ENCODE measurements at regions not wholly inside any gene's neighbourhood (a gene's known extent, or its start where the extent isn't known, plus 50 kb on each side); places are given as distances from the start of the nearest gene placed in this dataset.
A peak's percentile ranks its signal among the peaks of the same experiment; 100 is the strongest.
"Not testable (repeated sequence)": the region's sequence is repeated elsewhere in the genome, so short reads cannot be mapped to it uniquely, and the experiment has no call there.

DNA sequence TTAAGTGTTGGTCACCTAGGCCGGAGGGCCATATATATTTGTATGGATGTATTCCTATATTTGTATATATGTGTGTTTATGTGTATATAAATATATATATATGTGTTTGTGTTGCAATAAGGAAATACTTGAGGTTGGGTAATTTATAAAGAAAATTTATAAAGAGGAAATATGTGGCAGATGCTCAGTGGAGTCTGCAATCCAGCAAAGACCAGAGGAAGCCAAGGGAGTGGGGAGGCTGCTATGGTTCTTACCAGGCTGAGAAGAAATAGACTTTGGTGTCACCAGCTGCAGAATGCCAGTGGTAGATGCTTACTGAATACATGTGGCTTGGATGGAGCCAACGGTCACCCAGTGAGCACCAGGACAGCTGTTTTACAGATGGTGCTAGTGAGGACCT, 97.4 kb upstream of the ELOVL5 start:
- no peak for DNase-seq (ENCODE audit: low spot score)

DNA sequence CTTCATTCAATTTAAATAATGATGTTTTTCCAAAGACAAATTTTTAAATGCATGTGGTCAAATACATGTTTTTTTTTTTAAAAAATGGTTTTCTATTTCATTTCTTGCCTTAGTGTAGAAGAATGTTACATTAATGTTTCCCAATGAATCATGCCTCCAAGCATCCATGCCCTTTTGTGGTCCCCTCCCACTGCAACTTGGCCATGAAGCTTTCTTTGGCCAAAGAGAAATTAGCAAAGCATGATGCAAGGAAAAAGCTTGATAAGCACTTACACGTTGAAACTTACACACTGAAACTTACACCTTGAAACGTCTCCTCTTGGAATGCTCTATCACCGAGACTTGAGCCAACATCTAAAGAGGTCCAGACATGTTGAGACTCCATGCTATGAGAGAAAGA, 93.0 kb upstream of the ELOVL5 start:
- no peak for DNase-seq (ENCODE audit: low spot score)

GRCh38 chr6:53441035-53441493, 92.3 kb upstream of the ELOVL5 start:
- no peak for DNase-seq (ENCODE audit: low spot score)

DNA sequence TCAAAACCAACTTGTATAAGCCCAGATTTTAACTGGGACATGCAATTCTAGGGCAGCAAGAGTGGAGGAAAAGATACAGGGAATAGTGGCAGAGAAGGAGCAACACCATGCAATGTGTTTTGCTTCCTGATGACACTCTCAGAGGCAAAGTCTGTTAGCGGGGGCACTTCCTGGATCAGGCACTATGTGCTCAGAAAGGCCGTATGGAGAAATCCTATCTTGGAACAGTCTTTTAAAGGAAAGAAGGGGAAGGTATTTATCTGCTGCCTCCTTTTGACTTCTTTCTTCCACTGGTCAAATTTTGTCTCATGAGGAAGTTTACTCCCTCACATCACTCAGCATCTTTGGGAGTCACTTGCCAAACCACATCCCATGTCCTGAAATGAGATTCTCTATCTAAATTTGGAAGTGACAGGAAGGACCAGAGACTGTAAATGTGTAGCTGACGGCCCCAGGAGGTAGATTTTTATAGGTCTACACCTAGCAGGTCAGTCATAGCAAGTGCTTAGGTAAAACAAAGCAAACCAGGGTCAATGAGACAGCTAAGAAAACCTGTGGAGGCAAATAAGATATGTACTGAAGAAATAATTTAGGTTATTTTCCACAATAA, 91.7 kb upstream of the ELOVL5 start:
- DNase-seq (ENCODE audit: low spot score): no peak

DNA sequence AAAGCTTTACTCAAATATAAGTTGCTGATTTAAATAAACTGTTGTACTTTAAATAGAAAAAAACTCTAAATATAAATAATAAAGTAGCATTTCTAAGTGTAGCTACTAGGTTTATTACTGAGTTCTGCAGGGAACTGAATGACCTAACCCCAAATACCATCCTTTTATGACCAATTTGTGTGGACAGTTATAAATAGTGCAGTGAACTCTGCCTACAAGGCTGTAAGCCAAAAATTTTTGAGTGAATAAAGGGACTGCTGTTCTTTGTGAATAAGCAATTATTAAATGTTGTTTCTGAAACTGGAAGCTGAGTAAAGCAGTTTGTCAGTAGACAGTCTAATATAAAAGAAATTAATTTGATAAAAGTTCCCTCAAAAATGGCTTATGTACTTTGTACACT, 90.8 kb upstream of the ELOVL5 start:
- no peak for DNase-seq (ENCODE audit: low spot score)

DNA sequence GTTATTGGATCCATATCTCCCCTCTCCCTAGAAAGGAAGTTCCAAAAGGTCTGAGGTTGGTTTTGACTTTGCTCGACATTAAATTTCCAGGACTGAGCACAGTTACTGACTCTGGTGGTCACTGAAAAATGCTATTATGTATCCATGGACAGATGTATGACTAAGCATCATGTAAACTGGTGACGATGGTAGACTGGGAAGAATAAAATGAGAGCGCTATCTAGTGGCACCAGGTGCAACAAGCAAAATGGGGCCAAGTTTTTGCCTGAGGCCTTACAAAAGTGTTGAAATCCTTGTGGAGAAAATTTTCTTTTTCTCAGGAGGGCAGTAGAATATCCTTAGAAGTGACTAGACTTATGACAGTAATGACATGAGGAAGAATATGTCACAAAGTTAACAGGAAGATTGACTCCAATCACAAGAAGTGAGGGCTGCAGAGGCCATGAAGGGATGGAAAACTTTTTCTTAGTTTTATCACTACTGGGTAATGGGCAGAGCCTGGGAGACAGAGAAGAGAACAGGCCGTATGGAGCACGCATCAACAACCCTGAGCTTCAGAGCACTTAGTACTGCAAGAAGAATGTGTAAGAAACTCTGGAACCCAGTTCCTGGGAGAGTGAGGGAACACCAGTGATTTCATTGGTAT, 88.9 kb upstream of the ELOVL5 start:
- DNase-seq (ENCODE audit: low spot score): peak; percentile 17

GRCh38 chr6:53436526-53437303, 88.0 kb upstream of the ELOVL5 start:
- no peak for DNase-seq (ENCODE audit: low spot score)

- no peak for DNase-seq (ENCODE audit: low spot score)
These were observed 85.2 kb upstream of the ELOVL5 start for GRCh38 chr6:53433951-53434285.

DNA sequence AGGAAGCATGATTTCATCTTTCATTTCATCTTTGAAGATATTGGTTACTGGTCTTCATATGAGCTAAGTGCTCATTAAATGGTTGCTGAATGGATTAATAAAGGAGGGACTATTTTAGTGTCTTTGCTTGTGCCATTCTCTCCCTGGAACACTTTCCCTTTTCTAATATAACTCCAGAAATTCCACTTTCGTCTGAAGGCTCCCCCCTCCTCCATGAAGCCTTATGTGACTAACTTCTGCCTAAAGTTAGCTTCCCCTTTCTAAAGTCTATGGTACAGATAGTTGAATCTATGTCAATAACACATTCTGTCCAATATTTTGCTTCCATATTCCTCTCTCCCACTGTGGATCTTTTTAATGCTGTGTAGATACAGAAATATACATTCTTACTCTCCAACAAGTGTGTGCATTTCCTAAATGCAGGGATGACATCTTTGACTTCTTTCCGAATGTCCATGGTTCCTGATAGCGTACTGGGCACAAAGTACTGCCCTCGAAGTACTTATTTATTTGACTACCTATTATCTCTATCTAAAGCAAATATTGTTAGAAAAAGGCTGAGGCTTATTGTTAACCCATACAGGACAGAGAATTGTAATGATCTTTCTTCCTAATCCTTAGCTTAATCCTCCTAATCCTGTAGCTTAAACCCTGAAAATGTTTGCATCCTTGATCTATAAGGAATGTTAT, 84.7 kb upstream of the ELOVL5 start:
- no peak for DNase-seq (ENCODE audit: low spot score)

DNA sequence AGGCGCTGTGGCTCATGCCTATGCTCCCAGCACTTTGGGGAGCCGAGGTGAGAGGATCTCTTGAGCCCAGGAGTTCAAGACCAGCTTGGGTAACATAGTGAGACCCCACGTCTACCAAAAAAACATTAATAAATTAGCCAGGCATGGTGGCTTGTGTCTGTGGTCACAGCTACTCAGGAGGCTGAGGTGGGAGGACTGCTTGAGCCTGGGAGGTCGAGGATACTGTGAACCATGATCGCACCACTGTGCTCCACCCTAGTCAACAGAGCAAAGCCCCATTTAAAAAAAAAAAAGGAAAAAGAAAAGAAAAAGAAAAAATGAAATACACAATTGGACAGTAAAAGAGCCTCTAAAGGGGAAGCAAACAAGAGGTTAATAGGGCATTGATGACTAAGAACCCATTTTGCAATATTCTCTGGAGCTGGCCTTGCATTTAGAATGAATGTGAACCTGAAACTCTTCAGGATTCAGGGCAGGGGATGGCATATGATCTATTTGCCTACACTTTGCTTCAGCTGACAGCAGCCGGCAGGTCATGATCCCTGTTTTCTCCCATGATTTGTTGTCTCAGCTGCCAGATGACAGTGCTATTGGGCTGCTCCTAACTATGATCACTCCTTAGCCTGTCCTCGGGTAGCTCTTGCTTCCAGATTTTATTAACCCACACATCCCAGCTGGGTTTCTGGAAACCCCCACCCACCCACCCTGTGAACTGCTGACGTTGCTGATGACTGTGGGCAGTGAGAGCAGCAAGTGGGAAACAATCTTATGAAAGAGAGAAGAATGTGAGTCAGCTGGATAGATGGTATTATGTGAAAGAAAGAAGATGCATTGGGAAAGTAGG, 83.8 kb upstream of the ELOVL5 start:
- peak; percentile 30 for DNase-seq (ENCODE audit: low spot score)

GRCh38 chr6:53431704-53432103, 83.0 kb upstream of the ELOVL5 start:
- no peak for DNase-seq (ENCODE audit: low spot score)

DNA sequence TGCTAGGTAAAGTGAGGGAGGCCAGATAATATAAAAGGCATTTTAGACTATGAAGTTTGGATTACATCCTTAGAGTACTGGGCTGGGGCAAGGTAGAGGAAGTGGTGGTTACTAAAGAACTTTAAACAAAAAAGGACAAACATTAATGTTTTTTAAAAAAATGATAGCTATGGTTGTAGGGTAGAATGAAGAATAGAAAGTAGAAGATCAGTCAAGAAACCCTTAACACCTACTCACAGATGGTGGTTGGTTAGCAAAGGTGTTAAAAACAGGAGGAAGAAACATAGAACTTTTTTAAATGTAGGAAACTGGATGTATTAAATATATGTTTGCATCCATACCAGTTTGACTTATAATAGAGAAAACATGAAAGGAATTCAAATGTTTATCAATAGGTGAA, 80.7 kb upstream of the ELOVL5 start:
- DNase-seq (ENCODE audit: low spot score): no peak

- DNase-seq (ENCODE audit: low spot score): no peak
These were observed 80.1 kb upstream of the ELOVL5 start for GRCh38 chr6:53428886-53429285.

GRCh38 chr6:53426667-53427270, 78.0 kb upstream of the ELOVL5 start:
- no peak for DNase-seq (ENCODE audit: low spot score)

- no peak for DNase-seq (ENCODE audit: low spot score)
These were observed 77.4 kb upstream of the ELOVL5 start for GRCh38 chr6:53426117-53426516.

DNA sequence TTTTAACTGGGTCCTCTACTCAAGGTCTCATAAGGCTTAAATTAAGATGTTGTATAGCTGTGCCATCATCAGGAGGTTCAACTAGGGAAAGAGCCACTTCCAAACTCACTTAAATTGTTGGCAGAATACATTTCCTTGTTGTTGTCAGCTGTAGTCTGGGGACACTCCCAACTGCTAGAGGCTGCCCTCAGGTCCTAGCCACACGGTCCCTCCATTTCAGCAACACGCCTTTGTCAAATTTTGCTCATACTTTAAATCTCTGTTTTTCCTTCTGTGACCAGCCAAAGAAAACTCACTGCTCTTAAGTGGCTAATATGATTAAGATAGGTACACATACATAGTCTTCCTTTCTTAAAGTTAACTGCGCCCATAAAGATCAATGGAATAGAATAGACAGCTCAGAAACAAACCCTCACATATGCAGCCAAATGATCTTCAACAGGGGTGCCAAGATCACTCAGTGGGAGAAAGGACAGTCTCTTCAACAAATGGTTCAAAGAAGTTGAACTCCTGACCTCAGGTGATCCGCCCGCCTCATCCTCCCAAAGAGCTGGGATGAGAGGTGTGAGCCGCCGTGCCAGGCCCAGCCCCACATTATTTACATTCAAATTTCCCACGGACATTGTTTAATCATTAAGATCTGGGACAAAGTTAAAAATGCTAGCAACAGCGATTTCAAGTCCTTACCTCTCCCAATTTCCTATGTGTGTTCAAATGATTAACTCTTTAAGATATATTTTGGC, 76.4 kb upstream of the ELOVL5 start:
- no peak for DNase-seq (ENCODE audit: low spot score)

GRCh38 chr6:53424300-53424699, 75.5 kb upstream of the ELOVL5 start:
- DNase-seq (ENCODE audit: low spot score): no peak

- DNase-seq (ENCODE audit: low spot score): not testable (repeated sequence)
These were observed 74.8 kb upstream of the ELOVL5 start for GRCh38 chr6:53423560-53423959.

DNA sequence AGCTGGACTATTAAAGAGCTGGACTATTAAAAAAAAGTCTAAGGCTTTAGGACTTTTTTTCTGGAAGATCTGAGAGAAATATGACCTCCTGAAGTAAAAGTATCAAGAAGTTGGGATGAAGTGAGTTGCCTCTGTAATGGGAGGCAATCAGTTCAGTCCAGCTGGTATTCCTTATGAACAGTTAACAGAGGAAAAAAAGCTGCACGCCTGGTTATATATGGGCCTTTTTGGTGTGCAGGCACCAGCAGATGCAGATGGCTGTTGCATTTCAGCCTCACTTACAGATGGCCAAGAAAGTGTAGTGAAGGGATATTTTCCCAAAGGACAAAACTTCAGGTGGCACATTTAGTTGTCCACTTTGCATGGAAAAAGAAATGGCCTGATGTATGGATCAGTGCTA, 70.3 kb upstream of the ELOVL5 start:
- DNase-seq (ENCODE audit: low spot score): no peak

DNA sequence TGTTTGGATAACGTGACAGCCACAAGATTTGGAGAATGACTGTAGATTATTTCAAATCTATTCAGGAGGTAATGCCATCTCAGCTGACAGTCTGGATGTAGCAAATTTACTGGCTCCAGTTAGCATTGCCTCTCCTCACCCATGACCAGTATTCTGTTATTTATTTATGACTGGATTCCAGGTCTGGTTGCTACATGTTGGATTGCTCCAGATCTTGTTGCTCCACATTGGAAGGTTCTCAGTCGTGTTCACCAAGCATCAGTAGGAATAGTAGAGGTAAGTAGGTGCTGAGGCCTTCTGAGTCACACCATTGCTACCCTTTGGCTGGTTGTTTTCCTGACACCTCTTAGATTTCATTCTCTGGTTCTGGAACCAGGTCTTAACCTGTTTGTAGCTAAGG, 69.5 kb upstream of the ELOVL5 start:
- DNase-seq (ENCODE audit: low spot score): no peak

DNA sequence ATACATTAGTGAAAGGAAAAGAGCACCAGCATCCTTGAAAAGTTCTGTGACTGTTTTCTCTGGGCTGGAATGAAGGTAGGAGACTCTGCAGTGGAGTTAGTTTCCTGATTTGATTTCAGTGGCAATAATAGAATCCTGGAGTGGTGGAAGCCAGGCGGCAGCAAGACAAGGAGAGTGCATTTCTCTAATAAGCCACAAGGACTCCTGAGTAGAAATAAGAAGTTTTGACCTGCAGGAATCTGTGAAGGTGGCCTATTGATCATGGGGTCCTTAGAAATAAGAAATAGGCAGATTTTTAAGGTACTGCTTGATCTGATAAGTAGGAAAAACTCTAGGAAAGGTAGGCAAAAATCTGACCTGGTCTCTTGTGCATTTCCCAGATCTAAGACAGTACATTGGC, 68.4 kb upstream of the ELOVL5 start:
- no peak for DNase-seq (ENCODE audit: low spot score)

Data from HuH-7 (cell line).